GM10266 (cell line): ENCODE measurements at regions not wholly inside any gene's neighbourhood (a gene's known extent, or its start where the extent isn't known, plus 50 kb on each side); places are given as distances from the start of the nearest gene placed in this dataset.

ENCODE experiments used
- DNase-seq: peaks from one replicate; pipeline ENCODE4 v3.0.0; 2012; ENCODE audit errors: extremely low spot score
- TF ChIP-seq, protein P1 (sequence below): IDR thresholded peaks from 2 replicates; pipeline ENCODE4 v1.5.1; 2012; ENCODE audit warnings: mild to moderate bottlenecking, low read depth; ENCODE audit not compliant: control insufficient read depth, insufficient read depth; ENCODE audit errors: missing control alignments

GRCh38 chr2:67281101-67281500 is 116.0 kb upstream of the ETAA1 start:
- TF ChIP-seq, protein P1, sequence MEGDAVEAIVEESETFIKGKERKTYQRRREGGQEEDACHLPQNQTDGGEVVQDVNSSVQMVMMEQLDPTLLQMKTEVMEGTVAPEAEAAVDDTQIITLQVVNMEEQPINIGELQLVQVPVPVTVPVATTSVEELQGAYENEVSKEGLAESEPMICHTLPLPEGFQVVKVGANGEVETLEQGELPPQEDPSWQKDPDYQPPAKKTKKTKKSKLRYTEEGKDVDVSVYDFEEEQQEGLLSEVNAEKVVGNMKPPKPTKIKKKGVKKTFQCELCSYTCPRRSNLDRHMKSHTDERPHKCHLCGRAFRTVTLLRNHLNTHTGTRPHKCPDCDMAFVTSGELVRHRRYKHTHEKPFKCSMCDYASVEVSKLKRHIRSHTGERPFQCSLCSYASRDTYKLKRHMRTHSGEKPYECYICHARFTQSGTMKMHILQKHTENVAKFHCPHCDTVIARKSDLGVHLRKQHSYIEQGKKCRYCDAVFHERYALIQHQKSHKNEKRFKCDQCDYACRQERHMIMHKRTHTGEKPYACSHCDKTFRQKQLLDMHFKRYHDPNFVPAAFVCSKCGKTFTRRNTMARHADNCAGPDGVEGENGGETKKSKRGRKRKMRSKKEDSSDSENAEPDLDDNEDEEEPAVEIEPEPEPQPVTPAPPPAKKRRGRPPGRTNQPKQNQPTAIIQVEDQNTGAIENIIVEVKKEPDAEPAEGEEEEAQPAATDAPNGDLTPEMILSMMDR, result no peak

GRCh38 chr2:67283641-67284040 is 113.5 kb upstream of the ETAA1 start:
- DNase-seq, result no peak
- TF ChIP-seq, protein P1, result no peak

More at GRCh38 chr2:67281101-67281500, 116.0 kb upstream of the ETAA1 start:
- DNase-seq, result no peak

DNA sequence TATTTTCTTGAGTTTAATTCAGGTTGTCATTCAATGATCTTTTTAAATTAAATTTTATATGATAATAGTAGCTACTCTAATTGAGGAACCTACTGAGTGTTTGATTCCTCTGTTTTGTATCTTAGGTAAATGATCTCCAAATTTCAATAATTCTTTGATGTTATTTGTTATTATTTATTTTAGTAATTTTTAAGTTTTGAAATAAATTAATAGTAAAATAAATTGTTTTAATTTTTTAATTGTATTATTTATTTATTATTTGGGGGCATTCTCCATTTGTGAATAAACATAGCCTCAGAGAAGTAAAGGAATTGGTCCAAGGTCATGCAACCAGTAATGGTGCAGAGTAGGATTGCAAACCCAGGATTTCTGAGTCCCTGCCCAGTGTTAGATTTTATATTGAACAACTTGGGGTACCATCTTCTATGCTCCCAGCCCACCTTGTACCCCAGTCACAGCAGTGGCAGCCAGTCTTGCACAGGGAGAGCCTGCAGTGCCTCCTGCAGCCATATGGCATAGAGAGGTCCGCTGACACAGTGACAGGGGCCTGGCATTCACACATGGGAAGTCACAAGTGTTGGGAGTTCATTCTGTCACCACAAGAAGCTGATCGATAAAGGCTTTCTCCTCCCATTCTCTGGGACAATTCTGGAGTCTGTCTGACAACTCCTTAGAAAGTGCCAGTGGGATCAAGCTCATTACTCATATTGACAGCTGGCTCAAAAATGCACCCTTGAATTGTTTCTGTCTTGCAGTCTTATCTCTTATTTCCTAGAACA is 110.0 kb upstream of the ETAA1 start:
- TF ChIP-seq, protein P1, result no peak
- DNase-seq, result no peak

GRCh38 chr2:67289271-67289670 is 107.9 kb upstream of the ETAA1 start:
- TF ChIP-seq, protein P1, result no peak
- DNase-seq, result no peak

GRCh38 chr2:67289921-67290371 is 107.2 kb upstream of the ETAA1 start:
- TF ChIP-seq, protein P1, result no peak
- DNase-seq, result no peak

DNA sequence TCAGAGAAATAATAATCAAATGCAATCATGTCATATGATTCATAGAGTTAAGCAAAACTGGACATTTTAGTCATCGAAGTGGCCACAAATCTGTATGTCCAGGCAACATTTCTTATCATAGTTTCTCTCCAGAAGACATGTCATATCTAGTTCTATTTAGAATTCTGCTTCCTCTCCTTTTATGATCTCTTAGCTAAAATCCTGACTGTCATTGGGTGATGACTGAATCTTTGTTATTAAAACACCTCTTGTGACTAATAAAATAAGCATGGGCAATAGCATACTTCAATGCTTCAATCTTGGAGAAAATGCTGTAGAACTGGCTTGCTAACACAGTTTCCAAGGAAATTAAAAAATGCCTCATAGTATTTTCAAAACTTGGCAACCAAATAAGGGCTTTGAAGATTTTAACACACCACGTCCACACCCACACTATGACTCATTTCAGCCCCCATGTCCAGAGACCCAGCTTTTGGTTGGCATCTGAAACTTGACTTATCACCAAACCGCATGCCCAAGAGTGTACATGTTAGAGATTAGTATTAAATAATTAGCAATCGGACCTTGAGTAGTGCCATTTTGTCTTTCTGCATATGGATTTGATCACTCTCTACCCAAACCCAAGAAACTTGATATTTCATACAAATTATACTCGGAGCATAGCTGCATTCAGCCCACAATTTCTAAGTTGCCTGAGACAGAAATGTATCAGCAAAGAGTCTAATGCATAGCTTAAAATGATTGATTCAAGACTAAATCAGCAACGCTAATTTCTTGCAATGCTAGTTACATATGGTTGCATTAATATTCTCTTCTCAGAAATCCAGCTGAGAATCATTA is 106.5 kb upstream of the ETAA1 start:
- no peak for DNase-seq
- TF ChIP-seq, protein P1, result no peak
